ENCODE measurements at regions not wholly inside any gene's neighbourhood (a gene's known extent, or its start where the extent isn't known, plus 50 kb on each side); places are given as distances from the start of the nearest gene placed in this dataset.

DNA sequence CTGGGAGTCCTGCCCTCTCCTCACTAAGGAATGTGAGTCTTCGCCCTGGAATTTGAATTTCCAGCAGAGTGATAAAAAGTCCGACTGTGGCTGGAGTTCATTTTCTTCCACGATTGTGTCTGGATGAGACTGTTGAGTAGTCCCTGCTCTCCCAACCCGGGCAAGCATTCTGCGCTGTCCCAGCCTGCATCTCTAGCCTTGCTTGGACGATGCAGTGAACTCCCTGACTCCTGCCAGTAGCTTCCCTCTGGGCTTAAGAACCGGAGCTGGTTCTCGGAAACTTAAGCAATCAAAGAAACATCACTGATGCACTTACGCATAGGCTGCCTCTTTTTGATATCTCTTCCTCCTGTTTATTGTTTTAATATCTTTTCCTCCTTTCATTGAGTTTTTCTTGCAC is 116.0 kb upstream of the FZD8 start:
- no peak for DNase-seq

DNA sequence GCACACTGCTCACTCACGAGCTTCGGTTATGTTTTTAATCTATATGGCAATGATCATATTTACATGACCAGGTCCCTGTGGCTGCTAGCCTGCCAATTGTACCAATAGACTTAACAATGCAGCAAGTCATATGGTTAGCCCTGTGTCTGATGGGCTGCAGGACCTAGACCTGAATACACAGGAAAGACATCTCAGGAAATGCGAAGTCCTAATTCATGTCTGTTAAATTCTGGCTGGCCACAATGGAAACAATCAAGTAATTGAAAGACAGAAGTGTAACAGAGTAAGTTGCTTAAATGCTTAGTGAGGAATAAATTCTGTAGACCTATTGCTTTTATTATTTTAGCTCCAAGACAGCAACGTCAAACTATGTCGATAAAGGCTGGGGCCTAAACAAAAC is 112.4 kb upstream of the FZD8 start:
- DNase-seq, result no peak

DNA sequence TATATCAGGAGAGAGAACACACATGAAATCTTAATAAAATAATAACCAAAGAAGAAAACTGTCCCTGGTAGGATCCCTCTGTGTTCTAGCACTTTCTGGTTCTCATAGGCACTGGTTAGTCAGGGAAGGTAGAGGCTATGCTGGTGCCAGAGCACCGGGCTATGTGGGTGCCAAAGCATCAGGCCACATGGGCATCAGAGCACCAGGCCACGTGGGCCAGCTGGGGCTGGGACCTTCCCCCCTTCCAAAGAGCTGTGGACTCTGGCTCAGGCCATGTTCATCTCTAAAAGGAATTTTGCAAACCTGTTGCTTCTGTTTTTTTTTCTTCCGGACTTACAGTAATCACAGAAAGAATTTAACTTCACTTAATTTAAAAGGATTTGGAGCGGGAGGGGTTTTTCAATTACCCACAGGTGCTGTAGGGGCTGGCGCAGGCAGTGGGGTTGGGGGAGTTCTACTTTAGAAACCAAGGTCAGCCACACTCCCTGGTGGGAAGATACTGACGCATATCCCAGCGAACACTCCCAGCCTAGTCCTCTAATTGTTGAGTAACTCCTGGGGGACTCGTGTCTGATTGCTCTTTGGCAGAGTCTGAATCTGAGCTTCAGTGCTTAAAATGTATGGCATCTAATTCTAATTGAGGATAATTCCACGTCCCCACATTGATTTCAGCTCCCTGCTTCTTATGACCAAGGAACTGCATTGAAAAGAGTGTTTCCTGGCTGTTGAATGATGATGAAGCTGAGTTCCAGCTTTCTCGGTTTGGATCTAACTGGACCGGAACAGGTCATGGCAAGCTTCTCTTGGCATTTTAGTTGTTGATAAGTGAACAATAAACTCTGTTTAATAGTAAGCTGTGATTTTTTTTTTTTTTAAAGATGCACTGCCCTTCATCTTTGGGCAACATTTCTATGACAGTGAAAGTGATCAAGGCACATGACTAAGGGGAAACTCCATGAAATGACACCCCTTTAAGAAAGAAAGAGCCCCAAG is 110.7 kb upstream of the FZD8 start:
- DNase-seq, result no peak

DNA sequence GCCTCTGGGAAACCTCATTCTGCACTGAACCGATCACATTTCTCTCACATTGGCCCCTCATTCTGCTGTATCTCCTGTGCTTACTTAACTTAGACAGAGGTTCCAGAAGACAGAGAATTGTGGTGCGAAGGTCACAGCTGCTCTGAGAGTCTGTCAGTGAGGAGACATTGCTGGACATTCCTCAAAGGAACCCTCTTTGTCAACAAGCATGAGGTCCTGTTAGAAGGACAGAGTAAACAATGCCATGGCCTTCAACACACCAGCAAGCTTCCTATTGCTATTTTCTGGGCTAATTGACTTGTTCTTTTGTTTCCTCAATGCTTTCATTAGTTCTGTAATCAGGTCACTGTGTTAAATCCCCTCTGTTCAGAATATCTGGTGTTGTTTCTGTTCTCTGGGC is 109.3 kb upstream of the FZD8 start:
- no peak for DNase-seq

DNA sequence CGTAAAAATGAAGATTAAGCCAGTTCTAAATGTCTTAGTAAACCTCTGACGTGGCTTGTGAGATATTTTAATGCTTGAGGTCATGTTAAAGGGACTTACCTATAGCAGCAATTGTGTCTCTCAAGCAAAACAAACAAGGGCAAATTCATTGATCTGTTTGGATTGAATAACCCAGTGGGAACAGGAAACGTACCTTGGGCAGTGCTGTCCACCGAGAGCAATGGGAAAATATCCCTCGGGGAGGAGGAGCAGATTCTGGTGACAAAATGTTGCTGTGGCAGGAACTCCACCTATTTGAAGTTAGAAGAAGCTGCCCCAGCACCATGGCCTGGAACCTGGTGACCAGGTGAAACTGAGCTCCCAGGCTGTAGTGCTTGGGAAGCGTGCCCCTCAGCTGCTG is 107.1 kb upstream of the FZD8 start:
- no peak for DNase-seq

DNA sequence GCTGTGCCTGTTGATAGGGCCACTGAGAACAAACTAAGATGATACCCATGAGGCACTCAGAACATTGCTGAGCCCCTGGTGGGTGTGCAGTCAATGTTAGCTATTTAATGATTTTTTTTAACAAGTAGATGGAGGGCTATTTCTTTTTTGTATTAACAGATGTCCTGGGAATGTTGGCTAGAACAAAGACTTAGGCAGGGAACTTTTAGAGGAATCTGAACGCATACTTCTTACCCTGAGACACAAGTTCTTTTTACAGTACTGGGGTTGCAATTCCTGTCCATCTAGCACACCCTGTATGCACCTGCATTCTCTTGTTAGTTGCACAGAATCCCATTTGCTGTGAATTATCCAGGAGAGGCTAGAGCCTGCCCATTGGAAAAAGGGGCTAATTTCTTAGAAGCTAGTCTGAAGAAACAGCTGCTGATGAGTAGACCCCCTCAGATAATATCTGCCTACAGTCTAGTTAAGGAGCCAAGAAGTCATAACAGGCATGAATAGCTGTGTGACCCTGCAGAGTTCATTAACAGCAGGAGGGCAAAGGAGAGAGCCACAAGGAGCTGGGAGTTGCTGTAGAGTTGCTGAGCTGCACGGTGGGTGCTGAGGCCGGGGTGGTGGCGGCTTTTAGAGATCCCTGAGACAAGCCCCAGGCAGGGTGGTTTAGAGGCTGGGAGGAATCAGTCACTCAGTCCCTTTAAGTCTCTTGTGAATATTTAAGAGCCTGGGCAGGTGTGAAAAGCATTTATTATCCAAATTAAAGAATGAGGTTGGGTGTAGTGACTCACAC is 103.7 kb upstream of the FZD8 start:
- no peak for DNase-seq

GRCh38 chr10:35743851-35744250 is 101.8 kb upstream of the FZD8 start:
- DNase-seq, result no peak

DNA sequence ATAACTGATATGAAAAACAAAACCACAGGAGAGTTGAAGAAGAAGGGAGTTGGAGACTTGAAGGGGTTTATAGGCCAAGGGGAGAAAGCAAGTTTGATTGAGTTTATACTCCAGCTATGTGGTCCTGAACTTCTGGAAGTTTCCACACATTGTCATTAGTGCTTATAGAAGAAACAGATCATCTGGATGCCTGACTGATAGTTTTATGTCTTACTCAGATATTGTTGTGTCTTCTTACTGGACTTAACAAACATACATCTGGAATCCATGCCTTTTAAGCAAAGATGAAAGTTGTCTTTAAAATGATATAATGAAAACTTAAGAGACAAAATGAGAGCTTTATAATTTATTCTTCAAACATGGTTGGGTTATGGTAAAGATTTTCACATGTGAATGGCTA is 101.3 kb upstream of the FZD8 start:
- DNase-seq, result no peak

- DNase-seq, result no peak
Observed at GRCh38 chr10:35739998-35740397, 97.9 kb upstream of the FZD8 start.

GRCh38 chr10:35735412-35735811 is 93.3 kb upstream of the FZD8 start:
- DNase-seq, result no peak

DNA sequence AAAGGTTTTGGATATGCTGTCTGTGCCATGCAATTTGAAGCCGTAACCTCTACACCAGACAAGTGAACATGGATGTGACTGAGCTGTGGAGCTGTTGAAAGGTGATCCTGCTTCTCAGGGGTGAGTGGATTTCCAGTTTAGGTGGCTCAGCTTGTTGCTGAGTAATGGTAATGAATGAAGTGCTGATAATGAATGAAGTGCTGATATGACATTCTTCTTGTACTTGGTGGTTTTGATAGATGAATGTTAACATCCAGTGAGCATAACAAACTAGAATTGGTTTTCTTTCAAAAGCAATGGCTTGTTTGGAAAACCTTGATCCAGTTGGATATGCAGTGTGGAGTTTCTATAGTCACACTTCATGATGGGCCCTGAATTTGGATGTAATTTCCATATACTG is 89.7 kb upstream of the FZD8 start:
- no peak for DNase-seq

DNA sequence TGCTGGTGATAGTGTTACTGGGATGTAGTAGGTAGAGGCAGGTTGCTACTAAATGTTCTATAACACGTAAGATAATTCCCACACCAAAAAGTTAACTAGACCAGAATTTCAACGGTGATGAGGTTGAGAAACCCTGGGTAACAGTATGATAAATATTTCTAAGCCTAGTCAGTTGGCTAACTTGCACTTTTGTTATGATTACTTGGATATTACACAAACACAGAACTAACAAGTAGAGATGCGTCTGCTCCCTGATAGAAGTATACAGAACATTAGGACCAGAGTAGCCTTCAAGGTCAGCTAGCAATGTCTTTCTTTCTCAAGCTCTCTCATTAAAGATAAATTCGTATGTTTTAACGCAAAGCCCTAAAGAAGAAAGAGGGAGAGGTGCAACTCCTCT is 86.2 kb upstream of the FZD8 start:
- no peak for DNase-seq

GRCh38 chr10:35726846-35727245 is 84.8 kb upstream of the FZD8 start:
- no peak for DNase-seq

DNA sequence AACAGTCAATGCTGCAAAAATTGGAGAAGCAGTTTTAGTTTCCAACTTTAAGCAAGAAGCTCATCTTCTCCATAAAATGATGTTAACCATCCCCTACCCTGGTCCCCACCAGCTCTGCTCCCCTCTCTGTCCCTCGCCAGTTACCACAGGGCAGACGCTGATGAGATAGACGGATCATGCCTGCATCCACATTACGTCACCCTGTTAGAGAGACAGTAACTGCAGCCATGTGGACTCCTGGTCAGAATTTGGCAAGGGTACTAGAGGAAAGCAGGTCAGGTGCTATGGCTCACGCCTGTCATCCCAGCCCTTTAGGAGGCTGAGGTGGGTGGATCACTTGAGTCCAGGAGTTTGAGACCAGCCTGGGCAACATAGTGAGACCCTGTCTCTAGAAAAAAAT is 81.9 kb upstream of the FZD8 start:
- DNase-seq, result no peak

GRCh38 chr10:35723059-35723458 is 81.0 kb upstream of the FZD8 start:
- DNase-seq, result no peak

- no peak for DNase-seq
Observed at GRCh38 chr10:35722636-35723035, 80.5 kb upstream of the FZD8 start.

- no peak for DNase-seq
Observed at GRCh38 chr10:35722226-35722625, 80.1 kb upstream of the FZD8 start.

GRCh38 chr10:35720366-35720765 is 78.3 kb upstream of the FZD8 start:
- DNase-seq, result no peak

GRCh38 chr10:35716776-35717175 is 74.7 kb upstream of the FZD8 start:
- no peak for DNase-seq

GRCh38 chr10:35712486-35712885 is 70.4 kb upstream of the FZD8 start:
- DNase-seq, result no peak

- no peak for DNase-seq
Observed at GRCh38 chr10:35711615-35712411, 69.7 kb upstream of the FZD8 start.

DNA sequence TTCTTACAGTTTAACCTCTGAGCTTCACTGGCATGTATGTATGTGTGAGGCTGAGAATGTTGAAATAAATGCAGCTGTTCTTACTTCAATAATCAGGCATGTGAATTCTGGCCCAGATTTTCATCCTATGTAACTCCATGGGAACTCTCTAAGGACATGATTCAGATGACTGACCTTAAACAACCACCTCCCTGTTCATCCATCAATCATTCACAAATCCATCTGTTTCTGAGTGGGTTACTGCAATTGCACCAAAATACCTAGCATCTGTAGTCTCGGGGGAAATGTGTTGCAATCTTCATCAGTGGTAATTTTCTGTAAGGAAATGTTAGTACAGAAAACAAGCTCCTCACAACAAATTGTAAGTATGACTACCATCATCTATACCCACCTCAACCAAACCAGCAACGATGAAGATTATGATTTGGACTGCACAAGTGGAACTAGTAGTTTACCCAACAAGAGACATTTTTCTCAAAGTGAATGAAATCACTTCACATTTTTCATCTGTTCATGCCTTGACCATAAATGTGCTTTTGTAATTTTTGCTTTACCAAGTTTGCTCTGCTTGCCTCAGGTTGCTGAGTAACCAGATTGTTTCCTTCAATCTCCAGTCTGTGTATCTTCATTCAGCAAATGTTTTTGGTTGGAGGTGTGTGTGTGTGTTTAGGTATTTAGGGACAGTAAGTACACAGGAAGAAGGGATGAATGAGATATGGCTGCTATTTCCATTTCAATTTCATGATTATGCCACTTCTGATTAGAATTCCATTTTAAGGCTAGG is 65.7 kb upstream of the FZD8 start:
- DNase-seq, result peak in 1 of 2 experiments; percentile 26
